Liver (tissue), 8 donors: ENCODE measurements at regions not wholly inside any gene's neighbourhood (a gene's known extent, or its start where the extent isn't known, plus 50 kb on each side); places are given as distances from the start of the nearest gene placed in this dataset.

ENCODE experiments used
- DNase-seq: peaks from one replicate; pipeline ENCODE4 v3.0.0-alpha.2; 2017; ENCODE audit warnings: low spot score
- H3K27ac ChIP-seq, 2 donors: one replicate each; pipeline ENCODE4 v1.7.0; 2013; ENCODE audit warnings: inconsistent platforms in 2 of 2, low read length in 2 of 2, control low read depth in 1 of 2, low read depth in 1 of 2, mild to moderate bottlenecking in 1 of 2
- H3K27me3 ChIP-seq, 4 donors: one replicate each; pipeline versions ENCODE4 v1.6.1 to v1.7.0; 2013; ENCODE audit warnings: low read length in 3 of 4, inconsistent platforms in 1 of 4, mild to moderate bottlenecking in 1 of 4, moderate library complexity in 1 of 4; ENCODE audit not compliant: control insufficient read depth in 4 of 4, insufficient read depth in 4 of 4
- H3K36me3 ChIP-seq, 4 donors: one replicate each; pipeline versions ENCODE4 v1.6.1 to v1.7.0; 2013; ENCODE audit warnings: low read length in 3 of 4, mild to moderate bottlenecking in 3 of 4, low read depth in 1 of 4, moderate library complexity in 1 of 4; ENCODE audit not compliant: control insufficient read depth in 4 of 4, insufficient read depth in 3 of 4
- H3K4me1 ChIP-seq, 4 donors: one replicate each; pipeline versions ENCODE4 v1.6.1 to v1.7.0; 2013; ENCODE audit warnings: low read length in 3 of 4, mild to moderate bottlenecking in 3 of 4, moderate library complexity in 1 of 4; ENCODE audit not compliant: control insufficient read depth in 4 of 4, insufficient read depth in 4 of 4
- H3K4me3 ChIP-seq, 3 donors: one replicate each; pipeline versions ENCODE4 v1.6.1 to v1.7.0; 2013; ENCODE audit warnings: low read length in 3 of 3, control low read depth in 1 of 3, low read depth in 1 of 3, mild to moderate bottlenecking in 1 of 3
- H3K9ac ChIP-seq, 2 donors: one replicate each; pipeline ENCODE4 v1.7.0; 2013; ENCODE audit warnings: low read length in 2 of 2, mild to moderate bottlenecking in 2 of 2, moderate library complexity in 2 of 2, control low read depth in 1 of 2, low read depth in 1 of 2
- H3K9me3 ChIP-seq, 4 donors: one replicate each; pipeline versions ENCODE4 v1.6.1 to v1.7.0; 2013; ENCODE audit warnings: low read length in 3 of 4; ENCODE audit not compliant: control insufficient read depth in 4 of 4
- CTCF ChIP-seq: fragments of 150-350 bp; IDR thresholded peaks from 2 replicates; pipeline ENCODE4 v1.5.1; 2017; ENCODE audit warnings: improper control_type of control experiment, low read depth, low read length; ENCODE audit not compliant: missing input control
- EGR1 ChIP-seq, 2 donors: IDR thresholded peaks; 2 replicates each; pipeline ENCODE4 v1.6.1; 2016 to 2018; ENCODE audit warnings: antibody characterized with exemption in 2 of 2, low read depth in 2 of 2
- FOXA1 ChIP-seq: IDR thresholded peaks from 2 replicates; pipeline ENCODE4 v1.6.1; 2016; ENCODE audit warnings: antibody characterized with exemption
- FOXA2 ChIP-seq: IDR thresholded peaks from 2 replicates; pipeline ENCODE4 v1.6.1; 2016; ENCODE audit warnings: antibody characterized with exemption
- GABPA ChIP-seq, 2 donors: IDR thresholded peaks in 1 of 2; conservative IDR thresholded peaks in 1 of 2; 2 replicates each; pipeline ENCODE4 v1.6.1; 2016; ENCODE audit warnings: antibody characterized with exemption in 2 of 2, mild to moderate bottlenecking in 1 of 2, moderate library complexity in 1 of 2
- HNF4A ChIP-seq, 2 donors: conservative IDR thresholded peaks; 2 replicates each; pipeline ENCODE4 v1.6.1; 2016; ENCODE audit warnings: antibody characterized with exemption in 2 of 2, mild to moderate bottlenecking in 2 of 2
- HNF4G ChIP-seq: IDR thresholded peaks from 2 replicates; pipeline ENCODE4 v1.6.1; 2016; ENCODE audit warnings: antibody characterized with exemption
- MAX ChIP-seq: IDR thresholded peaks from 2 replicates; pipeline ENCODE4 v1.6.1; 2016; ENCODE audit warnings: antibody characterized with exemption
- NR2F2 ChIP-seq: IDR thresholded peaks from 2 replicates; pipeline ENCODE4 v1.6.1; 2016; ENCODE audit warnings: antibody characterized with exemption
- RAD21 ChIP-seq, 2 donors: IDR thresholded peaks; 2 replicates each; pipeline ENCODE4 v1.6.1; 2016; ENCODE audit warnings: antibody characterized with exemption in 2 of 2, mild to moderate bottlenecking in 2 of 2
- RXRA ChIP-seq, 2 donors: IDR thresholded peaks; 2 replicates each; pipeline ENCODE4 v1.6.1; 2017 to 2018; ENCODE audit warnings: antibody characterized with exemption in 2 of 2, mild to moderate bottlenecking in 1 of 2
- SP1 ChIP-seq: IDR thresholded peaks from 2 replicates; pipeline ENCODE4 v1.6.1; 2018; ENCODE audit warnings: antibody characterized with exemption, mild to moderate bottlenecking
- TAF1 ChIP-seq: conservative IDR thresholded peaks from 2 replicates; pipeline ENCODE4 v1.6.1; 2016; ENCODE audit warnings: antibody characterized with exemption, mild to moderate bottlenecking
- YY1 ChIP-seq: IDR thresholded peaks from 2 replicates; pipeline ENCODE4 v1.6.1; 2016; ENCODE audit warnings: antibody characterized with exemption, mild to moderate bottlenecking
- ZBTB33 ChIP-seq: IDR thresholded peaks from 2 replicates; pipeline ENCODE4 v1.6.1; 2016; ENCODE audit warnings: antibody characterized with exemption
- WGBS: extraction: QIAGEN DNeasy Blood & Tissue Kit; methylation state at CpG from one replicate; pipeline ENCODE4 v1.1.7; 2013; 5-methylcytosine and 5-hydroxymethylcytosine counted together
- TF ChIP-seq, protein P1 (sequence below): IDR thresholded peaks from 2 replicates; pipeline ENCODE4 v1.6.1; 2016; ENCODE audit warnings: antibody characterized with exemption, mild to moderate bottlenecking
- TF ChIP-seq, protein P2 (sequence below): IDR thresholded peaks from 2 replicates; pipeline ENCODE4 v1.6.1; 2016; ENCODE audit warnings: antibody characterized with exemption
- donor health status: healthy.
- donor health status: healthy.
- donor health status: healthy.
- donor health status: healthy.
- donor health status: healthy.

DNA sequence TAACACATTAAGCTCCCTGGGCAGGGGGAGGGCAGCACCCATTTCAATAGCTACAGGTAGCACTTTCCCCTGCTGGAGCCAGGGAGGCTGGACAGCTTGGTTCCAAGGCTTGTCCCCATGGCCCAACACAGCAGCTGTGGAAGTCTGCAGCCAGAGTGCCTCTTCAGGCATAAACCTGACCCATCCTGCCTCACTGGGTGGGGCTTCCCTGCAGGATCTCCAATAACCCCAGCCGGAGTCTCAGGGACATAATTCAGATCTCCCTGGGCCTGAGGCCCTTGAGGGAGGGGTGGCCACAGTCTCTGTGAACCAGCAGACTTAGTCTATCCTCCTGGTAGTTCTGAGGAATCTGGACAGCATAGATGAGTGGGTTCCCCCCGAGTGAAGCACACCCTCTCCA, 1001.9 kb upstream of the CHAC2 start (continued):
- TF ChIP-seq, protein P1, sequence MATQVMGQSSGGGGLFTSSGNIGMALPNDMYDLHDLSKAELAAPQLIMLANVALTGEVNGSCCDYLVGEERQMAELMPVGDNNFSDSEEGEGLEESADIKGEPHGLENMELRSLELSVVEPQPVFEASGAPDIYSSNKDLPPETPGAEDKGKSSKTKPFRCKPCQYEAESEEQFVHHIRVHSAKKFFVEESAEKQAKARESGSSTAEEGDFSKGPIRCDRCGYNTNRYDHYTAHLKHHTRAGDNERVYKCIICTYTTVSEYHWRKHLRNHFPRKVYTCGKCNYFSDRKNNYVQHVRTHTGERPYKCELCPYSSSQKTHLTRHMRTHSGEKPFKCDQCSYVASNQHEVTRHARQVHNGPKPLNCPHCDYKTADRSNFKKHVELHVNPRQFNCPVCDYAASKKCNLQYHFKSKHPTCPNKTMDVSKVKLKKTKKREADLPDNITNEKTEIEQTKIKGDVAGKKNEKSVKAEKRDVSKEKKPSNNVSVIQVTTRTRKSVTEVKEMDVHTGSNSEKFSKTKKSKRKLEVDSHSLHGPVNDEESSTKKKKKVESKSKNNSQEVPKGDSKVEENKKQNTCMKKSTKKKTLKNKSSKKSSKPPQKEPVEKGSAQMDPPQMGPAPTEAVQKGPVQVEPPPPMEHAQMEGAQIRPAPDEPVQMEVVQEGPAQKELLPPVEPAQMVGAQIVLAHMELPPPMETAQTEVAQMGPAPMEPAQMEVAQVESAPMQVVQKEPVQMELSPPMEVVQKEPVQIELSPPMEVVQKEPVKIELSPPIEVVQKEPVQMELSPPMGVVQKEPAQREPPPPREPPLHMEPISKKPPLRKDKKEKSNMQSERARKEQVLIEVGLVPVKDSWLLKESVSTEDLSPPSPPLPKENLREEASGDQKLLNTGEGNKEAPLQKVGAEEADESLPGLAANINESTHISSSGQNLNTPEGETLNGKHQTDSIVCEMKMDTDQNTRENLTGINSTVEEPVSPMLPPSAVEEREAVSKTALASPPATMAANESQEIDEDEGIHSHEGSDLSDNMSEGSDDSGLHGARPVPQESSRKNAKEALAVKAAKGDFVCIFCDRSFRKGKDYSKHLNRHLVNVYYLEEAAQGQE = no peak
- TF ChIP-seq SP1 = no peak
- TF ChIP-seq RXRA (IDR thresholded peaks at IDR 0.05) = no peak
- no peak for TF ChIP-seq FOXA1
- TF ChIP-seq RAD21 (IDR thresholded peaks at IDR 0.05) = no peak
- no peak for TF ChIP-seq HNF4A (conservative IDR thresholded peaks at IDR 0.05)

- H3K9me3 ChIP-seq = peaks cover 0 to 6% (median 2%) of the 10 kb centered on the region in 4 donors
- H3K4me3 ChIP-seq = no peak overlapping the region
- 62% methylated on average over 3 of the region's 3 CpGs for WGBS
- H3K36me3 ChIP-seq = no peaks in the 10 kb centered on the region
- no peak for DNase-seq
- H3K4me1 ChIP-seq = no peaks in the 10 kb centered on the region
- H3K9ac ChIP-seq = no peak overlapping the region
- TF ChIP-seq SP1 = no peak
- no peak for TF ChIP-seq TAF1
- no peak for TF ChIP-seq NR2F2
- TF ChIP-seq FOXA2 = no peak
- TF ChIP-seq YY1 = no peak
- no peak for TF ChIP-seq GABPA (IDR thresholded peaks at IDR 0.05 in 1 of 2, conservative IDR thresholded peaks at IDR 0.05 in 1 of 2)
- TF ChIP-seq HNF4A (conservative IDR thresholded peaks at IDR 0.05) = no peak
- TF ChIP-seq ZBTB33 = no peak
- TF ChIP-seq CTCF = no peak
- TF ChIP-seq HNF4G = no peak
- no peak for TF ChIP-seq FOXA1
- TF ChIP-seq, protein P1 = no peak
- TF ChIP-seq, protein P2, sequence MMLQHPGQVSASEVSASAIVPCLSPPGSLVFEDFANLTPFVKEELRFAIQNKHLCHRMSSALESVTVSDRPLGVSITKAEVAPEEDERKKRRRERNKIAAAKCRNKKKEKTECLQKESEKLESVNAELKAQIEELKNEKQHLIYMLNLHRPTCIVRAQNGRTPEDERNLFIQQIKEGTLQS = no peak
- no peak for TF ChIP-seq RAD21 (IDR thresholded peaks at IDR 0.05)
- no peak for TF ChIP-seq EGR1 (IDR thresholded peaks at IDR 0.05; ENCODE audit: low read depth in 2 of 2)
- TF ChIP-seq RXRA (IDR thresholded peaks at IDR 0.05) = no peak
- no peak for TF ChIP-seq MAX
- no peak overlapping the region for H3K27ac ChIP-seq
- no peaks in the 10 kb centered on the region for H3K27me3 ChIP-seq
Observed at GRCh38 chr2:52749764-52750163, 1017.8 kb upstream of the CHAC2 start.
